Stimulated activated naive CD8-positive, alpha-beta T cell treated with anti-CD3 and anti-CD28 coated beads, Interleukin-15, amount 100 ng/mL, for 72 hours (primary cell): ENCODE measurements at regions not wholly inside any gene's neighbourhood (a gene's known extent, or its start where the extent isn't known, plus 50 kb on each side); places are given as distances from the start of the nearest gene placed in this dataset.
A peak's percentile ranks its signal among the peaks of the same experiment; 100 is the strongest.
"Not testable (repeated sequence)": the region's sequence is repeated elsewhere in the genome, so short reads cannot be mapped to it uniquely, and the experiment has no call there.

Experiments
- ATAC-seq: fragments of 150-1000 bp; cut with Tn5 transposase; 2 replicates; pipeline ENCODE4 v1.10.0; 2021; ENCODE audit warnings: mild to moderate bottlenecking, moderate library complexity
- DNase-seq, 2 donors: peaks; one replicate each; pipeline ENCODE4 v3.0.0; 2021 to 2022
- H3K27ac Mint-ChIP-seq, 2 donors: one replicate each; pipeline ENCODE4 v1.8.0; 2022; ENCODE audit warnings: mild to moderate bottlenecking in 2 of 2, mixed read lengths in 2 of 2, moderate library complexity in 2 of 2
- H3K27me3 Mint-ChIP-seq: one replicate; pipeline ENCODE4 v1.8.0; 2022; ENCODE audit warnings: mixed read lengths
- H3K4me1 Mint-ChIP-seq: one replicate; pipeline ENCODE4 v1.8.0; 2022; ENCODE audit warnings: mild to moderate bottlenecking, mixed read lengths
- H3K4me3 Mint-ChIP-seq, 2 donors: one replicate each; pipeline ENCODE4 v1.8.0; 2022; ENCODE audit warnings: mild to moderate bottlenecking in 2 of 2, mixed read lengths in 2 of 2, moderate library complexity in 1 of 2
- H3K9me3 Mint-ChIP-seq, 2 donors: one replicate each; pipeline ENCODE4 v1.8.0; 2022; ENCODE audit warnings: mixed read lengths in 2 of 2

DNA sequence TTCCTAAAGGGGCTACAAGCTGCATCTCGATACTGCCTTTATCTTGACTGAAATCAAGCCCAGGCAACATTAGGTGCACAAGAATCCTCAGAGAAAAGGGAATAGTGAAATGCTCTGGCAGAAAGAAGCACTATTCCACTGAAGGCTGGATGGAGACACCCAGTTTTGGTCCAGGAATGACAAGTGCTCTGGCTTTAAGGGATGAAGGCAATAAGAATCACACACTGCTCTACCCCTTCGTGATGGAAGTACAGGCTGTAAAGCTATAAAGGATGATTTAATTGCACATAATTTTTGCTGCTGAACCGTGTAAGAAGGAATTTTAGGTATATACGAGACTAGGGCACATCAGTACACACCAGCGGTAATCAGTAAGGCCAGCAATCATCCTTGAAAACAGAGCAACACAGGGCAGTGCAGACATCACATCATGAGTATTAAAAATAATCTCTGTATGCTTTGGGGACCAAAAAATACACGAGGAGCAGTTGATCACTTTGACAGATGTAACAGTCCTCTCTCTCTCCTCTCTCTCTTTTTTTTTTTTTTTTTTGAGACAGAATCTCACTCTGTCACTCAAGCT, 414.6 kb upstream of the TBL1XR1 start:
- no peak for ATAC-seq
- Mint-ChIP-seq H3K4me3 (no peak overlapping the region), H3K9me3 (no peaks in the 10 kb centered on the region), H3K27ac (no peak overlapping the region), H3K4me1 (peaks cover 17% of the 10 kb centered on the region), H3K27me3 (no peaks in the 10 kb centered on the region)
- no peak for DNase-seq

DNA sequence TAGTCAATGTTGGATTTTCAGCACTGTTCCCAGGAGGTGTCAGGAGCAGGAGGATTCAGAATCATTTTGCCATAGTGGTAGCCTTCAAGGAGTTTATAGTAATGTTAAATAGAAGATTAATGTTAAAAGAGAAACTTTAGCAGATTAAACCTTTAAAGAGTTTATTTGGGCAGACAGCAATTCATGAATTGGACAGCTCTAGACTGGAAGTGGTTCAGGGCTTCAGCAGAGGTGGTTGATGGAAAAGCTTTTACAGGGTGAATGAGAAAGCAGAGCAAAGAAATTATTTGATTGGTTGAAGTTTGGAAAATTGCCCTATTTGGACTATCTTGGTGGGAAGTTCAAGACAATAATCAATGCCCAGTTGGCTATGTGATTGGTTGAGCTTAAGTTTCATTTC, 416.6 kb upstream of the TBL1XR1 start:
- no peak for DNase-seq
- Mint-ChIP-seq H3K4me1 (peaks cover 12% of the 10 kb centered on the region), H3K27ac (peak overlapping the region in 1 of 2 donors; percentile 24), H3K27me3 (no peaks in the 10 kb centered on the region), H3K9me3 (no peaks in the 10 kb centered on the region), H3K4me3 (no peak overlapping the region)
- ATAC-seq, result no peak

DNA sequence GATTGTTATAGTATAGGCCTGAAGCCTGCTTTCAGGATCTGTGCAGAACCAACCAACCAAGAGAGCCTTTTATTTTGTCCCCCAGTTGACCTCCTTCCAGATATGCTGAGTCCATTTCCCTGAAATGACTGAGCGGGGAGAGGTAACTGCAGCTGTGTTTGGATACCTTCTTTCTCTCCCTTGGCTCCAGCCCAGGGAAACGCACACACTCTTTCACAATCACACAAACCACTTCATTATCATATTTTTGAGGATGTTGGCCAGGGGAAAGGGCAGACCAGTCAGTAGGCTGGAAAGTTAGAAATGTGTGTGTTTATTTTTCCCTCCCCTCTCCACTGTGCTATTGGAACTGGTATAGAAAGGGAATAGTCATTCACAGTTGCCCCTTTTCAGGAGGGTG, 417.7 kb upstream of the TBL1XR1 start:
- H3K27me3 Mint-ChIP-seq, result no peaks in the 10 kb centered on the region
- peak overlapping the region in 1 of 2 donors; percentile 8 for H3K27ac Mint-ChIP-seq
- peaks cover 12% of the 10 kb centered on the region for H3K4me1 Mint-ChIP-seq
- H3K4me3 Mint-ChIP-seq, result no peak overlapping the region
- peak; percentile 23 for ATAC-seq
- H3K9me3 Mint-ChIP-seq, result no peaks in the 10 kb centered on the region
- DNase-seq, result no peak

DNA sequence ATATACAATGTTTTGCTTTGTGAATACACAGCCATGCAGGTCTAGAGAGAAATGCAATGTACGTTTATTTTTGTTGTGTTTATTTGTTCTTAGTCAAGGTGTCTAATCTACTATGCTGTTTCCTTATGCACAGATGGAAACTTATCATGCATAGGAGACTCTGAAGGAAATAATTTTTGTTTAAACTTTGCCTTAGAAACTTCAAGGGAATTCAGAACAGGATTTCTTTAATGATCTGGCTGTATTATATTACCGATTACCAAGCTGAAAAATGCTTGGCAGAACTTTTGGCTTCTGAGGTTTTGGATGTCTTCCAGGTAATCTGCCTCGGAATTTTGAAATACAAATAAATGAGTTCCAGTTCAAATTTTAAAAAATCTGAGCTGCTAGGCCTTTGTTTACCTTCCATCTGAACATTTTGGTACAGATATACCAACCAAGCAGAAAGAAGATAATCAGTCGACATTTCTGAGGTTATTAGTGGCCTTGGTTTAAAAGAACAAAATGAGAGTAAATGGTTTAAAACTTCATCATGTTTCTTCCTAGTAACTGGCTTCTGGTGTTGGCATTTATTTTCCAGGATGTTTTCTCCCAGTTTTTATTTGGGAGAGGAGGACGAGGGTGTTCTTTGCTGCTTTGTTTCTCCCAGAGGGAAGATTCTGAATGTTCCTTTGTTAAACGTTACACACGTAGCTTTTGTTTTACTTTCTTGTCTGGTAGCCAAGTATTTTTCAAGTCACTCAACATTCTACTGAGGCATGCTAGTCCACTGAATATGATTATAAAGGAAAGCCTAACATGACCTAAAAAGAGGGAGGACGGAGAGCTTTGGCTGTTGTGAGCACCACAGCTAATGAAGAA, 421.8 kb upstream of the TBL1XR1 start:
- no peaks in the 10 kb centered on the region for H3K27me3 Mint-ChIP-seq

DNA sequence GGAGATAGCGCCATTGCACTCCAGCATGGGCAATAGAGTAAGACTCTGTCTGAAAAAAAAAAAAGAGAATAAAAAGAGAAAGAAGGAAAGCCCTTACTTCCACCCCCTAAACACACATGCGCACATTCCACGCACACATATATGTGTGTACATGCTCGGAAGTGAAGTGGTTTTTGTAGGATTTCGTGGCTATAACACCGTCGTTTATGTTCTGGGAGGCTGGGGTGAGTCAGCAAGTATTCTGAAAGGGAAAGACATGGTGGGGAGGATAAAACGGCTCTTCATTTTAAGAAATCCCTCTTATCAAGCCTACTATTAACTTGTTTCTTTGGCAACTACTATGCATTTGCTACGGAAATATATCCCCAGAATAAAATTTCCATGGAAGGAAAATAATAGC, 422.8 kb upstream of the TBL1XR1 start:
- DNase-seq (no peak), ATAC-seq (no peak)
- no peaks in the 10 kb centered on the region for H3K27me3 Mint-ChIP-seq
- H3K4me1 Mint-ChIP-seq, result peaks cover 28% of the 10 kb centered on the region
- H3K27ac Mint-ChIP-seq, result no peak overlapping the region
- no peak overlapping the region for H3K4me3 Mint-ChIP-seq
- H3K9me3 Mint-ChIP-seq, result peaks cover 0 to 4% of the 10 kb centered on the region in 2 donors

More for the DNA sequence above, 421.8 kb upstream of the TBL1XR1 start:
- no peak for DNase-seq
- no peak overlapping the region for H3K4me3 Mint-ChIP-seq
- ATAC-seq, result no peak
- no peak overlapping the region for H3K27ac Mint-ChIP-seq
- peaks cover 26% of the 10 kb centered on the region for H3K4me1 Mint-ChIP-seq
- H3K9me3 Mint-ChIP-seq, result peaks cover 0 to 4% of the 10 kb centered on the region in 2 donors

DNA sequence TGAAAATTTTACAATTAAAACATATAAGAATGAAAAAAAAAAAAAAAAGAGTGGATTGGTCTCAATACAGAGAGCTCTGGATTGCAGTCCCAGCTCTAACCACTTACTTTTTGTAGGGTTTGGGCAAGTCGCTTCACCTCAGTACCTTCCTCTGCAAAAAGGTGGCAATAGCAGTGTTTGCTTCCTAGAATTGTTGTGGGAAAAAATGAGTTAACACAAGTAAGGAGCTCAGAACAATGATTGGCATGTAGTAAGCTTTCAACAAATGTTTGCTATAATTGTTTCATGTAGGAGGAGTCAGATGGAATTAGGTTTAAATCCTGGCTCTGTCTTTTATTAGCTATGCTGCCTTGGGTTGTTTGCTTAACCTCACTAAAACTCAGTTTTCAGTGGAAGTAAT, 425.2 kb upstream of the TBL1XR1 start:
- DNase-seq (no peak), ATAC-seq (no peak)
- H3K4me1 Mint-ChIP-seq, result peaks cover 27% of the 10 kb centered on the region
- H3K27me3 Mint-ChIP-seq, result no peaks in the 10 kb centered on the region
- H3K4me3 Mint-ChIP-seq, result no peak overlapping the region
- H3K27ac Mint-ChIP-seq, result no peak overlapping the region
- peaks cover 0 to 4% of the 10 kb centered on the region in 2 donors for H3K9me3 Mint-ChIP-seq

DNA sequence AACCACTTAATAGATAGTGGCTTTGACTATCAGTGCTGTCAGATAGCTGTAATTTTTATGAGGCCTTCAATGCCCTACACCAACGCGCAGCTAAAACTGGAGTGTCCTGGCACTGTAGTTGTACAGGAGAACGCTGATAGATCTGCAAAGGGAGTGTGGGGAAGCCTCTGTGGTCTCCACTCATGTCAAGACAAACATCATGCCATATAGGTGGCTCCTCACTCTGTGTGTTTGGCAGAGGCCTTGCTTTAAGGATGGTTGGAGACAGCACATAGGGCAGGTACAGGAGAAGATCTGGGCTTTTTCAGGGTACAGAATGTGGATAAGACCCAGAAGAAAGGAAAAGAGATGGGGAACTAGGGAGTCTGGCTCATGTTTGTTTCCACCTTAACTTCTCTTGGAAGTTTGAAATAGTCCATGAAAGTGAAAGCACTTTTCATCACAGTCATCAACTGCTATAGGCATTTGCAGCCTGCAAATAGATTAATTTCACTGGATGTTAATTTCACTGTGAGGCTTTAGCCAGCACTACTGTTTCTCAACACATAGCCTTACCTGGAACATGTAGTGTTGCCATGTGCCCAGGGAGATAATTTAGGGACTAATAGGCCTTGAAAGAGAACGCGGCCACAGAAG, 425.8 kb upstream of the TBL1XR1 start:
- no peak overlapping the region for H3K27ac Mint-ChIP-seq
- no peaks in the 10 kb centered on the region for H3K27me3 Mint-ChIP-seq
- peaks cover 0 to 7% of the 10 kb centered on the region in 2 donors for H3K9me3 Mint-ChIP-seq
- no peak overlapping the region for H3K4me3 Mint-ChIP-seq
- ATAC-seq, result no peak
- H3K4me1 Mint-ChIP-seq, result peaks cover 31% of the 10 kb centered on the region
- no peak for DNase-seq

DNA sequence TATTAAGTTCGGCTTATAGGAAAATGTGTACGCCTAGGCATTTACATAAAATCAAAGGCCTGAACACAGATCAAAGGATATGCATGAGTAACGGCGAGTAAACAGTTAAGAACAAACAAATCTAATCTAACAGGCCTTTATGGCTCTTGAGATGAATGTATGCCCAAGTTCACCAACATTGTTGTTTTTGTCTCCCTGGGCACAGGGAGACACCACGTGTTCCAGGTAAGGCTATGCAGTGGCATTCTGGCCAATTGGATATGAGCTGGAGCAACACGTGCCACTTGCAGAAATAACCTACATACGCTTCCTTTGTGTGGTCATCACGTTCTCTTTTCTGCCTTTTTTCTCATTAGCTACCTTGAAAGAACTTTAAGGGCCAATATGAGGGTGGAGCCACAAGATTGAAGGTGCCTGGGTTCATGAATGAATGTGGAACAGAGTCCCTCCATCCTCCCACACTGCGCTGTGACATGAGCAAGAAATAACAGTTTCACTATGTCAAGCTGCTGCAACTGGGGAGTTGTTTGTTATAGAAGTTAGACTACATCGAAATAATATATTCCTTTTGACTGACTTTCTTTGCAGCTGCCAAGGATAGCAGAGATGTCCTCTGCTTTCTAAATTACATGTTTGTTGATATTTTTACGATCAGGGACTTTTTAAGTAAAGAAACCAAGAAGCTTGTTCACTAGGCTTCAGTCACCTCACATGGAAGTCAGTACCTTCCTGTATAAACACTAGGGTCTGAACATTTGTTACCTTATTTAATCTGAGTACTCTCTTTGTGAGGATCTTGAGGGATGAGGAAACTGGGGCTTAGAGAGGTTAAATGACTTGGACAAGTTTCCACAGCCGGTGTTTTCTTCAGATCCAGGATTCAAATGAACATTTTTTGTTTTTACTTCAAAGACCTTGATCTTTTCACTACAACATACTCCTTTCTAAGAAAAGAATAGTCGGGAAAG, 427.5 kb upstream of the TBL1XR1 start:
- peaks cover 7 to 14% of the 10 kb centered on the region in 2 donors for H3K9me3 Mint-ChIP-seq
- H3K4me3 Mint-ChIP-seq, result no peak overlapping the region

DNA sequence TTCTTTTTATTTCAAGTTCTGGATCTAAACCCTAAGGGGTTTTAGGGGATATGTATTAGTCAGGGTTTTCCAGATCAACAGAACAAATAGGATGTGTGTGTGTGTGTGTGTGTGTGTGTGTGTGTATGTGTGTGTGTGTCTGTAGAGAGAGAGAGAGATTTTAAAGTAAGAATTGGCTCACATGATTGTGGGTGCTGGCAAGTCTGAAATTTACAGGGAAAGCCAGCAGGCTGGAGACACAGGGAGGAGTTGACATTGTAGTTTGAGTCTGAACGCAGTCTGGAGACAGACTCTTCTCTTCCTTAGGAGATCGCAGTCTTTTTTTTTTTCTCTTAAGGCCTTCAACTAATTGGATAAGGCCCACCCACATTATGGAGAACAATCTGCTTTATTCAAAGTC, 428.8 kb upstream of the TBL1XR1 start:
- no peak for DNase-seq
- no peak overlapping the region for H3K27ac Mint-ChIP-seq
- peaks cover 7 to 14% of the 10 kb centered on the region in 2 donors for H3K9me3 Mint-ChIP-seq
- peaks cover 37% of the 10 kb centered on the region for H3K4me1 Mint-ChIP-seq
- no peak for ATAC-seq
- H3K27me3 Mint-ChIP-seq, result no peaks in the 10 kb centered on the region
- H3K4me3 Mint-ChIP-seq, result no peak overlapping the region

More for the DNA sequence above, 427.5 kb upstream of the TBL1XR1 start:
- H3K4me1 Mint-ChIP-seq, result peaks cover 37% of the 10 kb centered on the region
- DNase-seq (no peak), ATAC-seq (peak; percentile 52)
- H3K27ac Mint-ChIP-seq, result no peak overlapping the region
- H3K27me3 Mint-ChIP-seq, result no peaks in the 10 kb centered on the region

DNA sequence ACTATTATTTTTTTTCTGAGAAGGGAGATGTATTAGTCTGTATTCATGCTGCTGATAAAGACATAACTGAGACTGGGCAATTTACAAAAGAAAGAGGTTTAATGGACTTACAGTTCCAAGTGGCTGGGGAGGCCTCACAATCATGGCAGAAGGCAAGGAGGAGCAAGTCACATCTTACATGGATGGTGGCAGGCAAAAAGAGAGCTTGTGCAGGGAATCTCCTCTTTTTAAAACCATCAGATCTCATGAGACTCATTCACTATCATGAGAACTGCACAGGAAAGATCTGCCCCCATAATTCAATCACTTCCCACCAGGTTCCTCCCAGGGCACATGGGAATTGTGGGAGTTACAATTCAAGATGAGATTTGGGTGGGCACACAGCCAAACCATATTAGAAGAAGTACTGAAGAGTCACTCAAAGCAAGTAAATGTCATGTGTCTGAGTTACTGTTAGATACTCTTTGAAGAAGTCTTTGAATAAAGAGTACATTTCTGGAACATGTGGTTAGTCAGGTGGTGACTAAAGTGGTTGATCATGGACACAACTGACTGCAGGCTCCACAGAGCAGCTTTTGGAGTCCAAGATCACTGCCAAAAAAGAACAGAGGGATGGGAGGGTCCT, 430.9 kb upstream of the TBL1XR1 start:
- ATAC-seq, result not testable (repeated sequence)

DNA sequence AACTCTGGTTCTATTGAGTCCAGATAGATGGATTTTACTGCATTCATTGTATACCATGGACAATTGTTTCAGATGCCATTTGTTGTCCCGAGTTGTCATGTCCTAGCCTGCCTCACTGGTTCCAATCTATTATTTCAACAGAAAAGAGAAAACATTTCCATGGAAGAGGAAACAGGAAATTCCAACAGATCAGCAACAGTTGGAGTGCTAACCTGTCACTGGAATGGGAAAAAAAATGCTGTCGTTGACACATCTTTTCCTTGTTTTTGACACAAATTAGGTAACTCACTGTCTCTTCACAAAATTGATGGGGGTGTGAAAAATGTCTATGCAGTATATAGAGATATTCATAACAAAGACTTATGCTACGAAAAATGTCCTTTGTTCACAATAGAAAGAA, 432.0 kb upstream of the TBL1XR1 start:
- H3K27me3 Mint-ChIP-seq, result no peaks in the 10 kb centered on the region
- peaks cover 17% of the 10 kb centered on the region for H3K4me1 Mint-ChIP-seq
- H3K27ac Mint-ChIP-seq, result no peak overlapping the region
- DNase-seq (no peak), ATAC-seq (no peak)
- no peak overlapping the region for H3K4me3 Mint-ChIP-seq
- peaks cover 7 to 10% of the 10 kb centered on the region in 2 donors for H3K9me3 Mint-ChIP-seq

More for the DNA sequence above, 430.9 kb upstream of the TBL1XR1 start:
- DNase-seq, H3K27me3 Mint-ChIP-seq, H3K27ac Mint-ChIP-seq, H3K4me3 Mint-ChIP-seq: not testable (repeated sequence)
- H3K4me1 Mint-ChIP-seq, result peaks cover 19% of the 10 kb centered on the region
- H3K9me3 Mint-ChIP-seq, result peaks cover 7 to 10% of the 10 kb centered on the region in 2 donors

DNA sequence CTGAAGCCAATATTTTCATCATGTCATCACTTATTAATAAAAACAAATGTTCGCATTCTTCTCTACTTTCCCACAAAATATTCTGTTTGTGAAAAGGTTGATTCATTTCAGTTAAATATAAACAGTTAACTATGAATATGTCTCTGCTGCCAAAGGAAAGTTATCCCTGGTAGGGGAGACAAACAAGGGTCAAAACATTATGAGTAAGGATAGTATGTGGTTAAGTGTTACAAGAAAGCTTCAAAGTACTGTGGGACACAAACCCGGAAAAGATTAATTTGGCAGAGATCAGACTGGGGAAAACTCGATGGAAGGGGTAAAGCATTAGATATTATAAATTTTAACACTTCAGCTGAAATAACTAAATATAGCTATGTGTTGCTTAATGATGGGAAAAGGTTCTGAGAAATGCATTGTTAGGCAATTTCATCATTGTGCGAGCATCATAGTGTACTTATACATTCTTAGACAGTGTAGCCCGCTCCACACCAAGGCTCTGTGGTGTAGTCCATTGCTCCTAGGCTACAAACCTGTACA, 436.5 kb upstream of the TBL1XR1 start:
- no peak for ATAC-seq
- H3K4me1 Mint-ChIP-seq, result no peaks in the 10 kb centered on the region
- no peak overlapping the region for H3K4me3 Mint-ChIP-seq
- DNase-seq, result no peak
- H3K9me3 Mint-ChIP-seq, result peaks cover 3 to 15% of the 10 kb centered on the region in 2 donors
- H3K27ac Mint-ChIP-seq, result no peak overlapping the region
- no peaks in the 10 kb centered on the region for H3K27me3 Mint-ChIP-seq

DNA sequence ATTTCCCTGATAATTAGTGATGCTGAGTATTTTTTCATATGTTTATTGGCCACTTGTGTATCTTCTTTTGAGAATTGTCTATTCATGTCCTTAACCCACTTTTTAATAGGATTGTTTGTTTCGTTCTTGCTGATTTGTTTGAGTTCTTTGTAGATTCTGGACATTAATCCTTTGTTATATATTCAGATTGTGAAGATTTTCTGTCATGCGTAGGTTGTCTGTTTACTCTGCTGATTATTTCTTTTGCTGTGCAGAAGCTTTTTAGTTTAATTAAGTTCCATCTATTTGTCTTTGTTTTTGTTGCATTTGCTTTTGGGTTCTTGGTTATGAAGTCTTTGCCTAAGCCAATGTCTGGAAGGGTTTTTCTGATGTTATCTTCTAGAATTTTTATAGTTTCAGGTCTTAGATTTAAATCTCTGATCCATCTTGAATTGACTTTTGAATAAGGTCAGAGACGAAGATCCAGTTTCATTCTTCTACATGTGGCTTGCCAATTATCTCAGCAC, 438.4 kb upstream of the TBL1XR1 start:
- not testable (repeated sequence) for H3K4me3 Mint-ChIP-seq

DNA sequence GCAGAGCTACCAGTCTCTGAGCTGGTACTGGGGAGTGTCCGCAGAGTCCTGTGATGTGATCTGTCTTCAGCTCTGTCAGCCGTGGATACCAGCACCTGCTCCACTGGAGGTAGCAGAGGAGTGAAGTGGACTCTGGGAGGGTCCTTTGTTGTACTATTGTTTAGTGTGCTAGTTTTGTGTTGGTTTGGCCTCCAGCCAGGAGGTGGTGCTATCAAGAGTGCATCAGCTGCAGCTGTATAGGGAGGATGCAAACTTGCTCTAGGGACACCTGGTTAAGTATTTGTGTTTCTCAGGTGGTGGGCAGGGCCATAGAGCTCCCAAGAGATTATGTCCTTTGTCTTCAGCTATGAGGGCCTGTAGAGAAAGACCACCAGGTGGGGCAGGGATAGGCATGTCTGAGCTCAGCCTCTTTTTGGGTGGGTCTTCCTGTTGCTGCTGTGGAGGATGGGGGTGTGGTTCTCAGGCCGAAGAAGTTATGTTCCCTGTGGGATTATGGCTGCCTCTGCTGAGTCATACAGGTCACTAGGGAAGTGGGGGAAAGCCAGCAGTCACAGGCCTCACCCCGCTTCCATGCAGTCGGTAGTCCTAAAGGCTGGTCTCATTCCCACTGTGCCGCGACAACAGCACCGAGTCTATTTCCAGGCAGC, 443.2 kb upstream of the TBL1XR1 start:
- ATAC-seq (no peak), DNase-seq (no peak)
- H3K4me3 Mint-ChIP-seq, result peak overlapping the region in 1 of 2 donors; percentile 36
- peak overlapping the region; percentile 21 to 39 for H3K27ac Mint-ChIP-seq
- H3K4me1 Mint-ChIP-seq, result peaks cover 46% of the 10 kb centered on the region
- no peaks in the 10 kb centered on the region for H3K27me3 Mint-ChIP-seq
- H3K9me3 Mint-ChIP-seq, result peaks cover 0 to 17% of the 10 kb centered on the region in 2 donors

More for the DNA sequence above, 438.4 kb upstream of the TBL1XR1 start:
- DNase-seq, H3K27ac Mint-ChIP-seq, H3K27me3 Mint-ChIP-seq, ATAC-seq: not testable (repeated sequence)
- Mint-ChIP-seq H3K4me1 (peaks cover 12% of the 10 kb centered on the region), H3K9me3 (peaks cover 0 to 16% of the 10 kb centered on the region in 2 donors)
